ENCODE measurements at regions not wholly inside any gene's neighbourhood (a gene's known extent, or its start where the extent isn't known, plus 50 kb on each side); places are given as distances from the start of the nearest gene placed in this dataset.

DNA sequence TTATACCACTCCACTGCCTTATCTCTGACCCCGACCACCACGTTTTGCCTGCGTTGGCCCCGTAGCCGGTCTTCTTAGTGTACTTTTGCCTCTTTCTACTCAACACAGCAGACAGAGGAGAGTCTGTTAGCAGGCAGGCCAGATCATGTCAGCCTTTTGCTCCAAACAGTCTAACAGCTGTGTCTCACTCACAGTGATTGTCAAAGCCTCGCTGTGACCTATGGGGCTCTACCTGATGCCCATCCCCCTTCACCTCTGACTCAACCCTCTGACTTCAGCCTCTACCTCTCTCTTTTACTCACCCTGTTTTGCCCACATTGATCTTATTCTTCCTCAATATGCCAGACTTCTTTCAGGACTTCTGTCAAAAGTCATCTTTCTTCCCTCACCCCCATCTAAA, 127.1 kb downstream of the TRIML1 start (continued):
- TF ChIP-seq, protein P1, sequence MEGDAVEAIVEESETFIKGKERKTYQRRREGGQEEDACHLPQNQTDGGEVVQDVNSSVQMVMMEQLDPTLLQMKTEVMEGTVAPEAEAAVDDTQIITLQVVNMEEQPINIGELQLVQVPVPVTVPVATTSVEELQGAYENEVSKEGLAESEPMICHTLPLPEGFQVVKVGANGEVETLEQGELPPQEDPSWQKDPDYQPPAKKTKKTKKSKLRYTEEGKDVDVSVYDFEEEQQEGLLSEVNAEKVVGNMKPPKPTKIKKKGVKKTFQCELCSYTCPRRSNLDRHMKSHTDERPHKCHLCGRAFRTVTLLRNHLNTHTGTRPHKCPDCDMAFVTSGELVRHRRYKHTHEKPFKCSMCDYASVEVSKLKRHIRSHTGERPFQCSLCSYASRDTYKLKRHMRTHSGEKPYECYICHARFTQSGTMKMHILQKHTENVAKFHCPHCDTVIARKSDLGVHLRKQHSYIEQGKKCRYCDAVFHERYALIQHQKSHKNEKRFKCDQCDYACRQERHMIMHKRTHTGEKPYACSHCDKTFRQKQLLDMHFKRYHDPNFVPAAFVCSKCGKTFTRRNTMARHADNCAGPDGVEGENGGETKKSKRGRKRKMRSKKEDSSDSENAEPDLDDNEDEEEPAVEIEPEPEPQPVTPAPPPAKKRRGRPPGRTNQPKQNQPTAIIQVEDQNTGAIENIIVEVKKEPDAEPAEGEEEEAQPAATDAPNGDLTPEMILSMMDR (IDR thresholded peaks at IDR 0.05 in 2 of 3, conservative IDR thresholded peaks at IDR 0.05 in 1 of 3; ENCODE audit: borderline replicate concordance in 1 of 3, insufficient read depth in 1 of 3, low read depth in 2 of 3, low read length in 2 of 3) = no peak
- TF ChIP-seq CEBPB (IDR thresholded peaks at IDR 0.05; ENCODE audit: low read depth) (no peak), FOSL1 (IDR thresholded peaks at IDR 0.05; ENCODE audit: low read depth) (no peak), ZNF274 (IDR thresholded peaks at IDR 0.05; ENCODE audit: low read depth, low read length) (no peak), SIN3A (IDR thresholded peaks at IDR 0.05; ENCODE audit: low read depth) (no peak)

DNA sequence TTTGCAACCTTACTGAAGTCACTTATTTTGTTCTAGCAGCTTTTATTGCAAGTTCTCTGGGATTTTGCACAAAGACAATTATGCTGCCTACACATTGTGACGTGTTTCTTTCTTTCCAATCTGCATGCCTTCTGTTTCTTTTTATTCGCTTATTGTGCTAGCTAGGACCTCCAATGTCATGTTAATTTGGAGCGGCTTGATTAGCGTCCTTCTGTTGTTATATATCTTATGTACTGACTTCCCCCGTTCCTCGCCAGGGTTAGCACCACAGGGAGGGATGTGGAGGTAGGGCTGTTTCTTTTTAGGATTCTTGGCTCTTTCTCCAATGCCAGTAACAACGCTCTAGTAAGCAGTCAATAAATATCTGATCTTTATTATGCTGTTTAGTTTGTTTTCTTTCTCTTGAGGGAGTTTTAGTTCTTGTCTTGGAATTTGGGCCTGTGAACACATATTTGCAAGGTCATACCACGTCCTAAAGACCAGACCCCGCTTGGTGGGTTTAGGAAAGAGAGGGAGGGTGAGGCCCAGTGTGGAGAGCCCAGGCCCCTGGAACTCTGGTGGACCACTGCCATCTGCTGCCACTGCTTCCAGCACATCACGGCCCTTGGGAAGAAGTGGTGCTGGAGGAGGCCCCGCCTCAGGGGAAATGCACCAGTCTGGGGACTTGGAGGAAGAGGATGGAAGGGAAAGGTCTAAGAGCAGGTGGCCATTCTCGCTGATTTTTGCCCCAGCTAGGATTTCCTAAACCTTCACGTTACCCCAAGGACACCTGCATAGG, 129.1 kb downstream of the TRIML1 start:
- H3K36me3 ChIP-seq (ENCODE audit: control insufficient read depth in 1 of 2, insufficient read depth in 2 of 2, low read length in 2 of 2) = no peaks in the 10 kb centered on the region
- no peak overlapping the region for H3K9ac ChIP-seq (ENCODE audit: low read length)
- 0 out of 2 replicates have a peak, but pooled peaks cover 2% of the 10 kb centered on the region for H3K9me2 ChIP-seq (ENCODE audit: insufficient read depth)
- no peak overlapping the region for H3K27ac ChIP-seq (ENCODE audit: low read depth, low read length)
- H3K4me1 ChIP-seq (ENCODE audit: control insufficient read depth in 1 of 2, insufficient read depth in 2 of 2, low read length in 2 of 2) = no peaks in the 10 kb centered on the region
- BruUV-seq (replicated peaks) = no TSS peak
- no peaks in the 10 kb centered on the region for H3K9me3 ChIP-seq (ENCODE audit: control insufficient read depth in 1 of 2, insufficient read depth in 1 of 2, low read depth in 1 of 2, low read length in 2 of 2)
- TF ChIP-seq TCF7L2 (IDR thresholded peaks at IDR 0.05; ENCODE audit: borderline replicate concordance, extremely low read depth, insufficient read depth, insufficient read length) (no peak), JUND (IDR thresholded peaks at IDR 0.05) (no peak), ZNF274 (IDR thresholded peaks at IDR 0.05; ENCODE audit: low read depth, low read length) (no peak), POLR2AphosphoS5 (IDR thresholded peaks at IDR 0.05; ENCODE audit: low read depth, low read length) (no peak), YY1 (IDR thresholded peaks at IDR 0.05; ENCODE audit: extremely low read depth, insufficient replicate concordance, low read depth, low read length) (no peak), FOSL1 (IDR thresholded peaks at IDR 0.05; ENCODE audit: low read depth) (no peak)
- no peak overlapping the region for H3K4me3 ChIP-seq (replicated peaks in 1 of 2; ENCODE audit: low read depth in 1 of 2, low read length in 2 of 2)
- intact Hi-C loops (cut with micrococcal nuclease) = no loop called here
- DNase-seq (ENCODE audit: low read depth, low spot score) (no peak), ATAC-seq (no peak)
- ChIA-PET POLR2A (no interaction called here), RAD21 (ENCODE audit: low non-redundant PET in 1 of 2, low total read pairs in 2 of 2, uncharacterized antibody in 2 of 2, unreplicated experiment in 2 of 2) (no interaction called here), CTCF (no interaction called here)
- H4K20me1 ChIP-seq (ENCODE audit: insufficient read depth) = no peaks in the 10 kb centered on the region
- no peak overlapping the region for H3K4me2 ChIP-seq (ENCODE audit: low read length)
- H2AFZ ChIP-seq (ENCODE audit: low read depth, low read length, poor library complexity, severe bottlenecking) = no peak overlapping the region
- no peaks in the 10 kb centered on the region for H3K79me2 ChIP-seq (ENCODE audit: insufficient read depth, low read length)
- H3K27me3 ChIP-seq (ENCODE audit: insufficient read depth, low read length) = no peaks in the 10 kb centered on the region
